ENCODE measurements at regions not wholly inside any gene's neighbourhood (a gene's known extent, or its start where the extent isn't known, plus 50 kb on each side); places are given as distances from the start of the nearest gene placed in this dataset.

- no peaks in the 10 kb centered on the region for H4K20me1 ChIP-seq (ENCODE audit: insufficient read depth)
- intact Hi-C loops (cut with micrococcal nuclease) = no loop called here
- ChIA-PET CTCF (interaction anchor here (0.9 kb wide), 1 partner anchor 108 kb away, joined by 3 read pairs; no protein-coding TSS in a partner anchor), RAD21 (ENCODE audit: low non-redundant PET in 1 of 2, low total read pairs in 2 of 2, uncharacterized antibody in 2 of 2, unreplicated experiment in 2 of 2) (no interaction called here), POLR2A (no interaction called here)
- no TSS peak for BruUV-seq (replicated peaks)
- H2AFZ ChIP-seq (ENCODE audit: low read depth, low read length, poor library complexity, severe bottlenecking) = no peak overlapping the region
- no peaks in the 10 kb centered on the region for H3K9me3 ChIP-seq (ENCODE audit: control insufficient read depth in 1 of 2, insufficient read depth in 1 of 2, low read depth in 1 of 2, low read length in 2 of 2)
- no peak overlapping the region for H3K4me2 ChIP-seq (ENCODE audit: low read length)
- H3K36me3 ChIP-seq (ENCODE audit: control insufficient read depth in 1 of 2, insufficient read depth in 2 of 2, low read length in 2 of 2) = no peaks in the 10 kb centered on the region
- DNase-seq (ENCODE audit: low read depth, low spot score) (no peak), ATAC-seq (no peak)
- no peak for TF ChIP-seq ZFX (IDR thresholded peaks at IDR 0.05)
- no peak for TF ChIP-seq SRF (IDR thresholded peaks at IDR 0.05; ENCODE audit: low read depth)
- no peak for TF ChIP-seq EGR1 (IDR thresholded peaks at IDR 0.05; ENCODE audit: low read depth)
- TF ChIP-seq POLR2AphosphoS5 (IDR thresholded peaks at IDR 0.05; ENCODE audit: low read depth, low read length) = no peak
- no peak for TF ChIP-seq CTCF (IDR thresholded peaks at IDR 0.05 in 2 of 3, conservative IDR thresholded peaks at IDR 0.05 in 1 of 3; ENCODE audit: borderline replicate concordance in 1 of 3, insufficient read depth in 1 of 3, low read depth in 2 of 3, low read length in 2 of 3)
- no peak for TF ChIP-seq TCF7L2 (IDR thresholded peaks at IDR 0.05; ENCODE audit: borderline replicate concordance, extremely low read depth, insufficient read depth, insufficient read length)
- TF ChIP-seq POLR2A (IDR thresholded peaks at IDR 0.05; ENCODE audit: borderline replicate concordance, extremely low read depth, insufficient read depth, insufficient read length) = no peak
- TF ChIP-seq YY1 (IDR thresholded peaks at IDR 0.05; ENCODE audit: extremely low read depth, insufficient replicate concordance, low read depth, low read length) = no peak
- no peak for TF ChIP-seq SP1 (IDR thresholded peaks at IDR 0.05; ENCODE audit: low read depth)
- no peak for TF ChIP-seq ZBTB33 (IDR thresholded peaks at IDR 0.05; ENCODE audit: extremely low read depth, insufficient replicate concordance, low read length)
- no peak for TF ChIP-seq SIN3A (IDR thresholded peaks at IDR 0.05; ENCODE audit: low read depth)
- no peak for TF ChIP-seq EZH2phosphoT487 (IDR thresholded peaks at IDR 0.05; ENCODE audit: borderline replicate concordance)
- no peak for TF ChIP-seq CEBPB (IDR thresholded peaks at IDR 0.05; ENCODE audit: low read depth)
- no peak for TF ChIP-seq ELF1 (IDR thresholded peaks at IDR 0.05; ENCODE audit: borderline replicate concordance, low read depth)
- TF ChIP-seq JUND (IDR thresholded peaks at IDR 0.05) = no peak
- TF ChIP-seq MAX (IDR thresholded peaks at IDR 0.05) = no peak
- TF ChIP-seq EZH2 (IDR thresholded peaks at IDR 0.05) = no peak
- TF ChIP-seq REST (IDR thresholded peaks at IDR 0.05; ENCODE audit: low read depth) = no peak
- TF ChIP-seq FOSL1 (IDR thresholded peaks at IDR 0.05; ENCODE audit: low read depth) = no peak
- no peak for TF ChIP-seq ZNF274 (IDR thresholded peaks at IDR 0.05; ENCODE audit: low read depth, low read length)
- H3K79me2 ChIP-seq (ENCODE audit: insufficient read depth, low read length) = no peaks in the 10 kb centered on the region
- H3K9me2 ChIP-seq (ENCODE audit: insufficient read depth) = no peaks in the 10 kb centered on the region
- no peaks in the 10 kb centered on the region for H3K27me3 ChIP-seq (ENCODE audit: insufficient read depth, low read length)
- no peak overlapping the region for H3K27ac ChIP-seq (ENCODE audit: low read depth, low read length)
- no peaks in the 10 kb centered on the region for H3K4me1 ChIP-seq (ENCODE audit: control insufficient read depth in 1 of 2, insufficient read depth in 2 of 2, low read length in 2 of 2)
- no peak overlapping the region for H3K9ac ChIP-seq (ENCODE audit: low read length)
- H3K4me3 ChIP-seq (replicated peaks in 1 of 2; ENCODE audit: low read depth in 1 of 2, low read length in 2 of 2) = no peak overlapping the region
Measured at GRCh38 chr3:161745741-161746140, 249.1 kb downstream of the OTOL1 start.

All from HCT116 (cell line).